ENCODE measurements at regions not wholly inside any gene's neighbourhood (a gene's known extent, or its start where the extent isn't known, plus 50 kb on each side); places are given as distances from the start of the nearest gene placed in this dataset.

DNA sequence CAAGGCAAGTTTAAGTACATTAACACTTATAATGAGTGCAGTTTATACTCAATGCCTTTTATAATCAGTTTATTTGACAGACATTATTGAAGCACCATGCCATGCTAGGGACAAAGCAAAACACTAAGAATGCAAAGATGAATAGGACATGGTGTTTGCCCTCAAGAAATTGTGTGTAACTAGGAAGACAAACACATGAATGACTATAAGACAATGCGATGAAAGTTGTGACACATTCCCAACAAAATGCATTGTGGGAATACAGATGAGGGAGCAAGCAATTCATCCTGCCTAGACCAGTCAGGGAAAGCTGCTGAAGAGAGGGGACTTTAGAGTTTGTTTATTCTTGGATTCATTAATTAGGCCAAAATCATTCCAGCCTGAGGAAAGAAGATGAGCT, 133.8 kb upstream of the TRPC6 start (continued):
- no peak for TF ChIP-seq CTBP2 (IDR thresholded peaks at IDR 0.05; ENCODE audit: borderline replicate concordance, insufficient read depth, insufficient read length, low read length)
- TF ChIP-seq SP1 (IDR thresholded peaks at IDR 0.05; ENCODE audit: low read depth, low read length): no peak
- no peak for TF ChIP-seq FOSL1 (IDR thresholded peaks at IDR 0.05; ENCODE audit: insufficient read depth, low read depth, low read length)
